Kidney tubule cell (primary cell): ENCODE measurements at regions not wholly inside any gene's neighbourhood (a gene's known extent, or its start where the extent isn't known, plus 50 kb on each side); places are given as distances from the start of the nearest gene placed in this dataset.

Experiments used
- DNase-seq: peaks from one replicate; pipeline ENCODE4 v3.0.0-alpha.2; 2018; ENCODE audit warnings: low spot score

- DNase-seq: no peak
These were observed 283.6 kb upstream of the CTSO start for GRCh38 chr4:156237231-156237630.

- DNase-seq: no peak
These were observed 276.5 kb upstream of the CTSO start for GRCh38 chr4:156230176-156230575.

GRCh38 chr4:156228676-156229075 lies 275.0 kb upstream of the CTSO start:
- peak; percentile 14 for DNase-seq

DNA sequence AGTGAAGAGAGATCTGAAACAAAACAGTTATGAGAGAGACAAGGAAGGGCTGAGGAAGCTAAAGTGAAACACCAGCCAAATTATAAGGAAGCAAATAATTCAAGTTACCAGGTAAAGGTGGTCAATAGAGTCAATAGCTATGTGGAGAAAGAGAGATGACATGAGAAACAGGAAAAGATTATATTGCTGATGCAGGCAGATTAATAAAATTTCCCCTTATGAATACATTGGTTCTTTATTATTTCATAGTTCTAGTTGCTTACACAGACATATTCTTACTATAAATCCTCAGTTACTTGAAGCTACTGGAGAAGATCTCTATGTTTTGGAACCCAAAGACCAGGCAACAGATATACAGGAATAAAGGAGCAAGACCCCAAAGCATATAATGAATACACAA lies 273.7 kb upstream of the CTSO start:
- no peak for DNase-seq

DNA sequence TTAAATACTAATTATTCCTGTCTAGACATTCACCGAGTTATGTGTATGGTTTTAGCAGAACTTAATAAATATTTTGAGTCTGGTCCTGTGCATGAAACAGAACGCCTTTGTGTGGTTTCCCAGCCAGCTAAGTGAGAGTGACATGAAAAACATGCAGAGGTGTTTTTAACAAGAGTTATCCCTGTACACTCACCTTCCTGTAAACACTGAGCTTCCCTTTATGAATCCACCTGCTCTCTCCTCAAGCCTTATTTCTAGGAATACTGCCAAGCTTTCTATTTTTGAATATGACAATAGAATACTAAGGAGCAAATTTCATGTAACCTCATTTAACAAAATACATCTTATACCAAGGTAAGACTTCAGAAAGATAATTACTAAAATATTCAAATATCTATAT lies 270.3 kb upstream of the CTSO start:
- peak; percentile 9 for DNase-seq

GRCh38 chr4:156217236-156217635 lies 263.6 kb upstream of the CTSO start:
- DNase-seq: no peak

DNA sequence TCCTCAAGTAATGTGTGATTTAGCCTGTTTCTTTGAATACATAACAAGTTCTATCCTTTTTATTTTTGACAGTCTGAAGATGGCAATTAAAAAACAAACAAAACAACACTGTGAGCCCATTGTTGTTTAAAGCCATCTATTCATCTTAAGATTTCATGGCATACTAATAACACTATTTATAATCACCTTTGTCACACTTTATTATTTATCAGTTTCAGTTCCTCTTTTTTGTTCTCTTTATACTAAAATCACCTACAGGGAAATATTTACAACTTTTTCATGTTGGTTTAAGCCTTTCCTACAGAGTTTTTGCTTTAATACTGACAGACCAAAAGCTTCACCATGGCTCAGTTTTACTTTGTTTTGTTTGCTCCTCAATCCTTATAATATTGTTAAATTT lies 247.4 kb upstream of the CTSO start:
- DNase-seq: no peak

- DNase-seq: no peak
These were observed 244.8 kb upstream of the CTSO start for GRCh38 chr4:156198511-156198910.

DNA sequence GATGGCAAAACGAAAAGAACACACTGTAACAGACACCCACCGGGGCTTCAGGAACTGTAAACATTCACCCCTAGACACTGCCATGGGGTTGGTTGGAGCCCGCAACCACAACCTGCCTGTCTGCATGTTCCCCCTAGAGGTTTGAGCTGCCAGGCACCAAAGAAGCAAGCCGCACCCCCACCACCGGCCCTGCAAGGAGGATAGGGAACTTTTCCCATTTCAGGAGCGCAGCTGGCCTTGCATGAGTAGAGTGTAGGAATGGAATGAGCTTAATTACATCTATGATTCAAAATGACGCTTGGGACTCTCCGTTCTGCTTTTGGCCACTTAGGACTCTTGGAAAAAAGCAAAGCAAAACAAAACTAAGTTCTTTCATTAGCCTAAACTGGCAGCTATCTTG lies 243.6 kb upstream of the CTSO start:
- DNase-seq: peak; percentile 74

GRCh38 chr4:156196722-156197121 lies 243.1 kb upstream of the CTSO start:
- no peak for DNase-seq

DNA sequence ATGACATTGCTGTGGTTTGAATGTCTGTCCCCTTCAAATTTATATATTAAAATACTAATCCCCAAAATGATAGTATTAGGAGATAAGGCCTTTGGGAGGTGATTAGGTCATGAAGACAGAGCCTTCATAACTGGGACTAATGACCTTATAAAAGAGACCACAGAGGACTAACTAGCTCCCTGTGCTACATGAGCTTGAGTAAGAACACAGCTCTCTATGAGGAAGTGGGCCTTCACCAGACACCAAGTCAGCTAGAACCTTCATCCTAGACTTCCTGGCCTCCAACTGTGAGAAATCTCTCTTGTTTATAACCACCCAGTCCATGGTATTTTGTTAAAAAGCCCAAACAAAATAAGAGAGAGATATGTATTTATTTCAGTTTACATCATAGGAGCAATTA lies 242.2 kb upstream of the CTSO start:
- peak; percentile 25 for DNase-seq

- DNase-seq: peak; percentile 49
These were observed 241.2 kb upstream of the CTSO start for GRCh38 chr4:156194896-156195295.

DNA sequence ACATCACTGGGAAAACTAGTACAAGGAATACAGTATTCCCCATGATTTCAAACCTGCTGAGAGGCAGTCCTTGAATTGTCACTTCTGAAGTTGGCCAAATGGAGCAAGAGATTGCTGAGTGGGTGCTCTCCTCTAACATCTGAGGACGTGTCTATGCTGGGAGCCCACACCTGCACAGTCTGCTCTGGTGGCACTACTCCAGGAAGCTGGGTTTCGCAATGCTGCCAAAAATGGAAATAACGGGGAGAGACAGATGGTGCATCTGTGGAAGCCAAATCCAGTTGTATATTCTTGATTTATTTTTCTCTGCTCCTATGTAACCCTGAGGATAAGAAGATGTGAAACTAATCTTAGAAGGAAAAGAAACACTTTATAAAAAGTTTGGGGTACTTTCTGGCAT lies 240.1 kb upstream of the CTSO start:
- no peak for DNase-seq

DNA sequence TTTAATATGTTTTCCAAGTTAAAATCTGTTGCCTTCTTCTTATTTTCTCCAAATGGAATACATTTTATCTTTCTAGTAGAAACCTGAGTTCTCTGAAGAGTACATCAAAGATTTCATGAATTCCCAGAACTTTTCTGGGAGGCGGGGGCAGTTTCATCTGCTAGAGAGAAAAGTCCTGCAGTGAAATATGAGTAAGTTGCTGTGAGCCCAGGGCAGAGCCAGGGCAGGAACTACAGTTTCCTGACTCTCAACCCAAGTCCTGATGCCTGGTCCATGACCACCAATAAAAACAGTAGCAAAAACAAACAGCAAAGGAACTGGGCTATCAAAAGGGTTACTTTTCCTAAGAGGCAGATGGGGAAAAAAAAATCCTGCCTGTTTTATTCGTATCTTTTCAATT lies 239.4 kb upstream of the CTSO start:
- DNase-seq: peak; percentile 50

DNA sequence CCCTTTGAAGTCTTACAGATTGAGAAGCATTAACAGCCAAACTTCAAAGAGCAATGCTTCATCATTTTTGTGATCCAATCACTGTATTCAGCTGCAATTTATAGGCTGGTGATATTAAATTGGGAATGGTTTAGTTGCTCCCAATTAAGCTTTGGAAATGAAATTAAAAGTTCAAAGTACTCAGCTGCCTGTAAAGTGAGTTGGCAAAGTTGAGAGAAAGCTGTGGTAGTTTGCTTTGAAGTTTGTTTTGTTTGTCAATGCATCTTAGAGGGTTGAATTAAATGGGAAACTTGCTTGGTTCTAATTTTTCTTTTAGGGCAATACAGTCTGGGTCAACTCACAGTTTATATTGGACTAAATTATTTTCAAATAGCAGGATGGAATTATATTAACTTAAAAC lies 238.4 kb upstream of the CTSO start:
- DNase-seq: no peak

DNA sequence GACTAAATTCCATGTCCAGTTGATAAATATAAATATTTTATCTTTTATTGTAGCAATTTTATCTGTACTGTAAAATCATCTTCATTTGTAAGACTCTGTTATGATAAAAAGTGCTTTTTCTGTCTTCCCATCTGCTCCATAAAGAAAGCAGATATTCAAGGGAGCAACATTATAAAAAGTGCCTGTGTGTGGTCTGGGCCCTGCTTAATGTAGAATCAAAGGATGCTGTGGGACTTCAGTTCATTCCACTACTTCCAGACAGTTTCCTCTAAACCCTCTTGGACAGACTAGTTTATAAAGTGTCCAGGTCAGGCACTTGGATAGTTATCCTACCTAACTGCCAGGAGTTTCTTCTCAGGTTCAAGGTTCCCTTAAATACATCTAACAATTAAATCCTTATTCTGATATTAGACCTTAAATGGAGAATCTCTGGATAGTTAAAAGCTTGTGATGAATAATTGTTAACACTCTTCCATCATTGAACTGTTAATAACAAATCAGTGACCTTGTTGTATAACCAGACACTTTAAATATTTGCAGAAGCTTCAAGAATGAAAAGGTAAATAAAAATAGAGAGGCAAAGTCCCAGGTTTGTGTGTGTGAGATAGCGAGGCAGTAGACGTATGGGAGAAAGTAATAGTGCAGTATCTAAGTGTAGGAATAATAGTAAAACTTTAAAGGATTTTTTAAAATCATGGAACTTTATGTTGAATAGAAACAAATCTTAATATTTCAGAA lies 237.5 kb upstream of the CTSO start:
- no peak for DNase-seq

DNA sequence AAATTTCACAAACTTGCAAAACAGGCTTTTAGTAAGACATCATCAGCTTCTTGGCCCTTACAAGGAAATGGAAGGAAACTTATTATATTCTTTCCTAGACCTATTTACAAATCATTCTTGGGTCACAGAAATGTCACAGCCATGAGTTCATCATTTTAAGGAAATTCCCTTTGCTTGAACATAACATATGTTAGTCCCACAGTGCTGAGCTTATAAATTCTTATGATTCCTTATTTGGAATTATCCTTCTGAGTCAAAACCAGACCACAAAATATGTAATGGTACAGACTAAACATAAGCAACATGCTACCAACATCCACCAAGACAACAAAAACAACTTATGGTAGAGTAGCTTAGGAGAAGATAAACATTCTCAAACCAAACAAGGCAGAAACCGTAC lies 236.9 kb upstream of the CTSO start:
- DNase-seq: peak; percentile 84

DNA sequence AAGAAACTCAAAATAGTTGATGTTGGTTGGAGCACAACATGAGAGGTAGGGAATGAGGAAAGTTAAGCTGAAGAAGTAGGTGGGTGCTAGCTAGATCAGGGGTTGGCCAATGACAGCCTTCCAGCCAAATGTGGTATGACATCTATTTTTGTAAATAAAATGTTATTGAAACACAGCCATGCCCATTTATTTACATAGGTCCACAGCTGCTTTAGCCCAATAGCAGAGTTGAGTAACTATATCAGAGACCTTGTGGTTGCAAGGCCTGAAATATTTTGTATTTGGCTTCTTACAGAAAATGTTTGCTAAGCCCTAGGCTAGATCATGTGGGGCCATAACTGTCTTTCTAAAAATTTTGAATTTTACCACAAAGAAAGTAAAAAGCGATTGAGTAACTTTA lies 234.9 kb upstream of the CTSO start:
- no peak for DNase-seq

DNA sequence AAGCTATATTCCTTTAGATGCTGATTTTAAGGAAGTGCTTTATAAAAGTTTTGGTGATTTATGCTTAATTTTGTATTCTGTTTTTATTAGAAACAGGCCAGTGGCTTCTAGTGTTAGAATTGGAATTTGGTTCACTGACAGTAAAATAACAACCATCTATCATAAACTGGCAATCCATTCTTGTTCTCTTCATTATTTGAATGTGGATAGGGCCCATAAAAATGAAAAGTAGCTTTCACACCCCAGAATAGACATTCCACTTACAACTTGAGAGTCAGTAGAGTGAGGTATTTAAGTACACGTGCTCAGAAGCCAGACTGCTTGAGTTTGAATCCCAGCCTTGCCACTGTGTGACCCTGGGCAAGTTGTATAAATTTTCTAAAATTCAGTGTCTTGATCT lies 232.4 kb upstream of the CTSO start:
- no peak for DNase-seq

DNA sequence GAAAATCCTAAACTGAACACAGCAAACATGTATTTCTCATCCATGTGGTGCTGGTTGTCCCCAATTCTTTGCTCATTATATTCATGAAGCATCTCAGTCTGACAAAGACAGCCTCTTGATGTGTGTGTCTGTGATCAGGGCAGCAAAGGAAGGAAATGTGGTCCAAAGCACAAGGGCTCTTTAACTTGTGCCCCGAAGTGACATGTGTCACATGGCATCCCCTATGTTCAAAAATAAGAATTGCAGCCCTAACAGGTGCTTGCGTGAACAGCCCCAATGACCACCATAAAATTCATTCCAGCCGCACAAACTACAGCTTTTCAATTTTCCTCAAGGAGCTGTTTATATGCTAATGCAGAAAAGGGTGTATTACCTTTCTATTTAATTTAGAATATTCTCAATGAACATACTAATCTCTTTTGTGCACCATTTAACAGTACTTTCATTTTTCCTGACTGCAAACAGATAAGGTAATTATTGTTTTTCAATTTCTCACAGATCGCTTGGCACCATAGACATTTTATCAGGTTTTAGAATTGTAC lies 231.9 kb upstream of the CTSO start:
- no peak for DNase-seq

GRCh38 chr4:156182269-156182668 lies 228.6 kb upstream of the CTSO start:
- peak; percentile 13 for DNase-seq

- peak; percentile 13 for DNase-seq
These were observed 224.3 kb upstream of the CTSO start for GRCh38 chr4:156177941-156178340.

- DNase-seq: no peak
These were observed 223.2 kb upstream of the CTSO start for GRCh38 chr4:156176896-156177295.

- DNase-seq: no peak
These were observed 220.3 kb upstream of the CTSO start for GRCh38 chr4:156173937-156174336.
